ENCODE measurements at regions not wholly inside any gene's neighbourhood (a gene's known extent, or its start where the extent isn't known, plus 50 kb on each side); places are given as distances from the start of the nearest gene placed in this dataset.

DNA sequence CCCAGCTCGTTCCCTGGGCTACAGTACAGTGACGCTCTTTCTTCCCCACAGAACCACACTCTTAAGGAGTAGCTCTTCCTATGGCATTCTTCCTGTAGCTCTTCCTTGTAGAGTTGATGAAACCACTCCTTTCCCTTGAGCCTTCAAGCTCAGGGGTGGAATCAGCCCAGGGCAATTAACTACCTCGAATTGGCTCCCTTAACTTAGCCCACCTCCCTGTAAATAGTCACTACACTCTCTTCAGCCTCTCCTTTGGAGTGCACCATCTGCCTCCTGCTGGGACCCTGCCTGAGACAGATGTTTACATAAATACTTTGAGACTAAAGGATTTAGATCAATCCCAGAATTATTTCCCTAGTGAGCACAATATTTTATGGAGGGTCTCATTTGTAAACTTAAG lies 537.8 kb upstream of the AUTS2 start:
- Histone ChIP-seq H3K27ac (no peak overlapping the region), H3K4me2 (no peak overlapping the region), H3K36me3 (ENCODE audit: insufficient read depth) (no peaks in the 10 kb centered on the region), H2AFZ (ENCODE audit: low read depth) (no peak overlapping the region), H4K20me1 (ENCODE audit: insufficient read depth) (no peaks in the 10 kb centered on the region), H3K4me1 (ENCODE audit: low read depth, poor library complexity, severe bottlenecking) (no peaks in the 10 kb centered on the region), H3K79me2 (ENCODE audit: insufficient read depth, low read depth) (no peaks in the 10 kb centered on the region), H3K27me3 (ENCODE audit: insufficient read depth, low read depth) (no peaks in the 10 kb centered on the region), H3K4me3 (IDR thresholded peaks at IDR 0.05; ENCODE audit: insufficient read depth, low read depth, low read length) (no peak overlapping the region), H3K9ac (no peak overlapping the region)
- TF ChIP-seq, protein P1, sequence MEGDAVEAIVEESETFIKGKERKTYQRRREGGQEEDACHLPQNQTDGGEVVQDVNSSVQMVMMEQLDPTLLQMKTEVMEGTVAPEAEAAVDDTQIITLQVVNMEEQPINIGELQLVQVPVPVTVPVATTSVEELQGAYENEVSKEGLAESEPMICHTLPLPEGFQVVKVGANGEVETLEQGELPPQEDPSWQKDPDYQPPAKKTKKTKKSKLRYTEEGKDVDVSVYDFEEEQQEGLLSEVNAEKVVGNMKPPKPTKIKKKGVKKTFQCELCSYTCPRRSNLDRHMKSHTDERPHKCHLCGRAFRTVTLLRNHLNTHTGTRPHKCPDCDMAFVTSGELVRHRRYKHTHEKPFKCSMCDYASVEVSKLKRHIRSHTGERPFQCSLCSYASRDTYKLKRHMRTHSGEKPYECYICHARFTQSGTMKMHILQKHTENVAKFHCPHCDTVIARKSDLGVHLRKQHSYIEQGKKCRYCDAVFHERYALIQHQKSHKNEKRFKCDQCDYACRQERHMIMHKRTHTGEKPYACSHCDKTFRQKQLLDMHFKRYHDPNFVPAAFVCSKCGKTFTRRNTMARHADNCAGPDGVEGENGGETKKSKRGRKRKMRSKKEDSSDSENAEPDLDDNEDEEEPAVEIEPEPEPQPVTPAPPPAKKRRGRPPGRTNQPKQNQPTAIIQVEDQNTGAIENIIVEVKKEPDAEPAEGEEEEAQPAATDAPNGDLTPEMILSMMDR (conservative IDR thresholded peaks at IDR 0.05; ENCODE audit: low read depth, low read length): no peak

DNA sequence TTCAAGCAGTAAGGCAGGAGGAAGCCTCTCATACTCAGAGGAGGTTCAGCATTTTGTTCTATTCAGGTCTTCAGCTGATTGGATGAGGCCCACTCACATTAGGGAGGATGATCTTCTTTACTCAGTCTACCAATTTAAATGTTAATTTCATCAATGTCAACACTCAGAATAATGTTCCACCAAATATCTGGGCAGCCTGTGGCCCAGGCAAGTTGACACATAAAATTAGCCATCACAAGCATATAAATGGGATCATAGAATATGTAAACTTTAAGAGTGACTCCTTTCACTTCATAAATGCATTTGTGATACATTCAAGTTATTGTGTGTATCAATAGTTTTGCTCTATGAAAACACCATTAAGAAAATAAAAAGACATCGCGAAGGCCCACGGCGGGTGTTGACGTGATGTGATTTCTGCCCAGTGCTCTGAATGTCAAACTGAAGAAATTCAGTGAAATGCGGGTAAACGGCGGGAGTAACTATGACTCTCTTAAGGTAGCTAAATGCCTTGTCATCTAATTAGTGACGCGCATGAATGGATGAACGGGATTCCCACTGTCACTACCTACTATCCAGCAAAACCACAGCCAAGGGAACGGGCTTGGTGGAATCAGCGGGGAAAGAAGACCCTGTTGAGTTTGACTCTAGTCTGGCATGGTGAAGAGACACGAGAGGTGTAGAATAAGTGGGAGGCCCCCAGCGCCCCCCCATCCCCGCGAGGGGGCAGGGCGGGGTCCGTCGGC lies 536.1 kb upstream of the AUTS2 start:
- Histone ChIP-seq H4K20me1 (ENCODE audit: insufficient read depth) (no peaks in the 10 kb centered on the region), H3K4me1 (ENCODE audit: low read depth, poor library complexity, severe bottlenecking) (no peaks in the 10 kb centered on the region), H3K27ac (no peak overlapping the region), H2AFZ (ENCODE audit: low read depth) (no peak overlapping the region), H3K4me3 (IDR thresholded peaks at IDR 0.05; ENCODE audit: insufficient read depth, low read depth, low read length) (no peak overlapping the region), H3K27me3 (ENCODE audit: insufficient read depth, low read depth) (no peaks in the 10 kb centered on the region), H3K36me3 (ENCODE audit: insufficient read depth) (no peaks in the 10 kb centered on the region), H3K4me2 (no peak overlapping the region), H3K9ac (no peak overlapping the region), H3K79me2 (ENCODE audit: insufficient read depth, low read depth) (no peaks in the 10 kb centered on the region)
- TF ChIP-seq, protein P1 (conservative IDR thresholded peaks at IDR 0.05; ENCODE audit: low read depth, low read length): no peak

DNA sequence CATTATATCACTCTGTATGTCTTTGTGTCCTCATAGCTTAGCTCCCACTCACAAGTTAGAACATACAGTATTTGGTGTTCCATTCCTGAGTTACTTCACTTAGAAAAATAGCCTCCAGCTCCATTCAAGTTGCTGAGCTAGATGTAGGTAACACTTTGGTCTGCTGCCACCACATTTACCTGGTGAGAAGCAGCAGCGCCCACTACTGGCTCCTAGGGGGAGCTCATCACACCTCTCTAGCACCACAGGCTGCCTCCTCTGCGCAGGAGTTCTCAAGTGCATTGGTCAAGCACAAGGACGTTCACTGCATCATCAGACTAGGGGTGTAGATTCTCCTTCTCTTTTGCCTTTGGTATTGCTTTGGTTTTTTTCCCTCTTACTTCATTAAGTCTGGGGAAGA lies 530.9 kb upstream of the AUTS2 start:
- Histone ChIP-seq H3K79me2 (ENCODE audit: insufficient read depth, low read depth) (no peaks in the 10 kb centered on the region), H3K36me3 (ENCODE audit: insufficient read depth) (no peaks in the 10 kb centered on the region), H3K4me1 (ENCODE audit: low read depth, poor library complexity, severe bottlenecking) (no peaks in the 10 kb centered on the region), H3K9ac (no peak overlapping the region), H3K27me3 (ENCODE audit: insufficient read depth, low read depth) (no peaks in the 10 kb centered on the region), H4K20me1 (ENCODE audit: insufficient read depth) (no peaks in the 10 kb centered on the region), H2AFZ (ENCODE audit: low read depth) (no peak overlapping the region), H3K4me2 (no peak overlapping the region), H3K4me3 (IDR thresholded peaks at IDR 0.05; ENCODE audit: insufficient read depth, low read depth, low read length) (no peak overlapping the region), H3K27ac (no peak overlapping the region)
- TF ChIP-seq, protein P1 (conservative IDR thresholded peaks at IDR 0.05; ENCODE audit: low read depth, low read length): peak; percentile 32; the same call in 1 of the 2 replicates

DNA sequence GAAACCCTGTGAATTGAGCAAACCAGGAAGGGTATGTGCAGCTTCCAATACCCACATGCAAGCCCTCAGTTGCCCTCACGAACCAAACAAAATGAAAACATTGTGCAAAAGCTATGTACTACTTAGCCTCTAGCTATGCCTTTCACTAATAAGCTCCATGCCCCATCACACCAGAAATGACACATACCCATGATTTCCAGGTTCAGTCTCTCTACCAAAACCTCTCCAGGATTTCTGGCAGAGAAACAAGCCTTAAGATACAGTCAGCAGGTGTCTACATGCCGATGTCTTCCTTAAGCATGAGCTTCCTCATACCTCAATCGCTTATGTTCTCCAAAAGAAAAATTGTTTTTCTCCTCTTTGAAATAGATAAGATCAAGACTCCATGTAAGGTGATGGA lies 527.8 kb upstream of the AUTS2 start:
- Histone ChIP-seq H3K4me3 (IDR thresholded peaks at IDR 0.05; ENCODE audit: insufficient read depth, low read depth, low read length) (no peak overlapping the region), H3K4me2 (no peak overlapping the region), H3K27ac (no peak overlapping the region), H3K36me3 (ENCODE audit: insufficient read depth) (no peaks in the 10 kb centered on the region), H2AFZ (ENCODE audit: low read depth) (no peak overlapping the region), H3K9ac (no peak overlapping the region), H3K79me2 (ENCODE audit: insufficient read depth, low read depth) (no peaks in the 10 kb centered on the region), H3K4me1 (ENCODE audit: low read depth, poor library complexity, severe bottlenecking) (no peaks in the 10 kb centered on the region), H3K27me3 (ENCODE audit: insufficient read depth, low read depth) (no peaks in the 10 kb centered on the region), H4K20me1 (ENCODE audit: insufficient read depth) (no peaks in the 10 kb centered on the region)
- TF ChIP-seq, protein P1 (conservative IDR thresholded peaks at IDR 0.05; ENCODE audit: low read depth, low read length): no peak
